ENCODE measurements at regions not wholly inside any gene's neighbourhood (a gene's known extent, or its start where the extent isn't known, plus 50 kb on each side); places are given as distances from the start of the nearest gene placed in this dataset.

GRCh38 chr3:8112587-8112986 lies 389.0 kb upstream of the LMCD1 start:
- TF ChIP-seq CTCF (IDR thresholded peaks at IDR 0.05), result no peak
- no peaks in the 10 kb centered on the region for H3K9me3 ChIP-seq (ENCODE audit: control insufficient read depth in 1 of 2, insufficient read depth in 1 of 2, low read length in 2 of 2)
- no peaks in the 10 kb centered on the region for H3K9me3 Mint-ChIP-seq
- peaks cover 11% of the 10 kb centered on the region for H3K27me3 Mint-ChIP-seq
- no peaks in the 10 kb centered on the region for H3K36me3 ChIP-seq (ENCODE audit: insufficient read depth, low read length)
- ChIA-PET POLR2A (no interaction called here), CTCF (no interaction called here)
- no peak for ATAC-seq (ENCODE audit: poor library complexity)
- H3K4me1 Mint-ChIP-seq (ENCODE audit: low read depth), result peaks cover 7% of the 10 kb centered on the region
- no peak overlapping the region for H3K4me3 Mint-ChIP-seq
- intact Hi-C loops (cut with DNase I, micrococcal nuclease), result no loop called here
- H3K27ac Mint-ChIP-seq, result no peak overlapping the region
- no peak overlapping the region for H3K4me3 ChIP-seq (ENCODE audit: low read length)
- H3K36me3 Mint-ChIP-seq (ENCODE audit: low read depth), result no peaks in the 10 kb centered on the region
- H3K27ac ChIP-seq (ENCODE audit: low read depth in 1 of 2, low read length in 2 of 2), result no peak overlapping the region
- no peak for DNase-seq
- peaks cover 5% of the 10 kb centered on the region for H3K4me1 ChIP-seq (ENCODE audit: insufficient read depth, low read length)
- H3K27me3 ChIP-seq (ENCODE audit: control insufficient read depth in 1 of 2, insufficient read depth in 2 of 2, low read length in 2 of 2), result no peaks in the 10 kb centered on the region

GRCh38 chr3:8113626-8114025 lies 388.0 kb upstream of the LMCD1 start:
- ATAC-seq (ENCODE audit: poor library complexity) (no peak), DNase-seq (no peak)
- H3K9me3 ChIP-seq (ENCODE audit: control insufficient read depth in 1 of 2, insufficient read depth in 1 of 2, low read length in 2 of 2), result no peaks in the 10 kb centered on the region
- H3K36me3 ChIP-seq (ENCODE audit: insufficient read depth, low read length), result no peaks in the 10 kb centered on the region
- intact Hi-C loops (cut with DNase I, micrococcal nuclease), result no loop called here
- H3K27ac Mint-ChIP-seq, result no peak overlapping the region
- H3K36me3 Mint-ChIP-seq (ENCODE audit: low read depth), result no peaks in the 10 kb centered on the region
- peaks cover 7% of the 10 kb centered on the region for H3K4me1 Mint-ChIP-seq (ENCODE audit: low read depth)
- H3K27ac ChIP-seq (ENCODE audit: low read depth in 1 of 2, low read length in 2 of 2), result no peak overlapping the region
- H3K4me3 ChIP-seq (ENCODE audit: low read length), result no peak overlapping the region
- peaks cover 16% of the 10 kb centered on the region for H3K27me3 Mint-ChIP-seq
- no peaks in the 10 kb centered on the region for H3K27me3 ChIP-seq (ENCODE audit: control insufficient read depth in 1 of 2, insufficient read depth in 2 of 2, low read length in 2 of 2)
- H3K9me3 Mint-ChIP-seq, result peaks cover 4% of the 10 kb centered on the region
- peaks cover 5% of the 10 kb centered on the region for H3K4me1 ChIP-seq (ENCODE audit: insufficient read depth, low read length)
- no peak overlapping the region for H3K4me3 Mint-ChIP-seq
- POLR2A ChIA-PET, result interaction anchor here (0.7 kb wide), 1 partner anchor 42 kb away, joined by 3 read pairs; no protein-coding TSS in a partner anchor
- CTCF ChIA-PET, result interaction anchor here (0.7 kb wide), 1 partner anchor 75 kb away, joined by 3 read pairs; no protein-coding TSS in a partner anchor
- TF ChIP-seq CTCF (IDR thresholded peaks at IDR 0.05), result no peak

- no peaks in the 10 kb centered on the region for H3K9me3 ChIP-seq (ENCODE audit: control insufficient read depth in 1 of 2, insufficient read depth in 1 of 2, low read length in 2 of 2)
- no peak for TF ChIP-seq CTCF (IDR thresholded peaks at IDR 0.05)
- no peak overlapping the region for H3K4me3 ChIP-seq (ENCODE audit: low read length)
- H3K36me3 ChIP-seq (ENCODE audit: insufficient read depth, low read length), result no peaks in the 10 kb centered on the region
- Mint-ChIP-seq H3K27ac (no peak overlapping the region), H3K36me3 (ENCODE audit: low read depth) (no peaks in the 10 kb centered on the region), H3K27me3 (no peaks in the 10 kb centered on the region), H3K4me1 (ENCODE audit: low read depth) (no peaks in the 10 kb centered on the region), H3K4me3 (no peak overlapping the region), H3K9me3 (no peaks in the 10 kb centered on the region)
- no peak for DNase-seq
- ATAC-seq (ENCODE audit: poor library complexity), result no peak
- intact Hi-C loops (cut with DNase I, micrococcal nuclease), result no loop called here
- no peak overlapping the region for H3K27ac ChIP-seq (ENCODE audit: low read depth in 1 of 2, low read length in 2 of 2)
- POLR2A ChIA-PET, result no interaction called here
- no peaks in the 10 kb centered on the region for H3K4me1 ChIP-seq (ENCODE audit: insufficient read depth, low read length)
- CTCF ChIA-PET, result no interaction called here
- no peaks in the 10 kb centered on the region for H3K27me3 ChIP-seq (ENCODE audit: control insufficient read depth in 1 of 2, insufficient read depth in 2 of 2, low read length in 2 of 2)
Observed at GRCh38 chr3:8128686-8129085, 372.9 kb upstream of the LMCD1 start.

All from CD4-positive, alpha-beta T cell (primary cell).